GM23338 (cell line): ENCODE measurements at regions not wholly inside any gene's neighbourhood (a gene's known extent, or its start where the extent isn't known, plus 50 kb on each side); places are given as distances from the start of the nearest gene placed in this dataset.

ENCODE experiments used
- CREB1 ChIP-seq: fragments of 250-450 bp; sonication (Bioruptor Pico); IDR thresholded peaks from 2 replicates; pipeline ENCODE4 v1.5.0; 2020; ENCODE audit warnings: low read depth, mild to moderate bottlenecking, moderate library complexity
- CTCF ChIP-seq, 2 experiments: fragments of 200-600 bp in 1 of 2; sonication (generic) in 1 of 2; conservative IDR thresholded peaks; 2 replicates each; pipeline versions ENCODE4 v1.5.1 to v1.6.1; 2016 to 2017; ENCODE audit warnings: antibody characterized with exemption in 2 of 2, low read depth in 2 of 2, mild to moderate bottlenecking in 2 of 2, moderate library complexity in 1 of 2
- ETS1 ChIP-seq: IDR thresholded peaks from 2 replicates; pipeline ENCODE4 v1.6.1; 2016; ENCODE audit warnings: antibody characterized with exemption
- EZH2 ChIP-seq: fragments of 200-600 bp; sonication (generic); IDR thresholded peaks from one replicate; pipeline ENCODE4 v1.8.0; 2017; ENCODE audit warnings: antibody characterized with exemption, mild to moderate bottlenecking, low read depth; ENCODE audit not compliant: unreplicated experiment
- EZH2phosphoT487 ChIP-seq: fragments of 200-600 bp; sonication (generic); IDR thresholded peaks from one replicate; pipeline ENCODE4 v1.8.1; 2018; ENCODE audit warnings: antibody characterized with exemption; ENCODE audit not compliant: unreplicated experiment
- JUNB ChIP-seq: IDR thresholded peaks from one replicate; pipeline ENCODE4 v1.6.1; 2016; ENCODE audit warnings: antibody characterized with exemption; ENCODE audit not compliant: unreplicated experiment
- NANOG ChIP-seq: IDR thresholded peaks from 2 replicates; pipeline ENCODE4 v1.6.1; 2016; ENCODE audit warnings: antibody characterized with exemption, borderline replicate concordance
- POLR2AphosphoS5 ChIP-seq: IDR thresholded peaks from 2 replicates; pipeline ENCODE4 v1.6.1; 2016; ENCODE audit warnings: antibody characterized with exemption, low read depth
- REST ChIP-seq: IDR thresholded peaks from one replicate; pipeline ENCODE4 v1.6.1; 2018; ENCODE audit warnings: antibody characterized with exemption; ENCODE audit not compliant: unreplicated experiment
- STAT1 ChIP-seq: IDR thresholded peaks from one replicate; pipeline ENCODE4 v1.6.1; 2016; ENCODE audit warnings: antibody characterized with exemption; ENCODE audit not compliant: unreplicated experiment
- ZNF114 ChIP-seq: fragments of 250-450 bp; sonication (Bioruptor Pico); IDR thresholded peaks from 2 replicates; pipeline ENCODE4 v1.5.0; 2020; ENCODE audit warnings: mild to moderate bottlenecking, moderate library complexity
- ZNF331 ChIP-seq: fragments of 250-450 bp; sonication (Bioruptor Pico); IDR thresholded peaks from 2 replicates; pipeline ENCODE4 v1.5.0; 2020; ENCODE audit warnings: low read depth, mild to moderate bottlenecking, moderate library complexity

- TF ChIP-seq CTCF (conservative IDR thresholded peaks at IDR 0.05; ENCODE audit: low read depth in 2 of 2) (no peak), EZH2 (no peak), STAT1 (no peak), POLR2AphosphoS5 (no peak), EZH2phosphoT487 (no peak), REST (no peak), ZNF331 (CRISPR knock-in tag) (no peak), CREB1 (CRISPR knock-in tag) (no peak), ZNF114 (CRISPR knock-in tag) (no peak), JUNB (no peak), ETS1 (no peak), NANOG (no peak)
These were observed 214.1 kb downstream of the SKIDA1 start for GRCh38 chr10:21311426-21311825.
